K562 (cell line): ENCODE measurements at regions not wholly inside any gene's neighbourhood (a gene's known extent, or its start where the extent isn't known, plus 50 kb on each side); places are given as distances from the start of the nearest gene placed in this dataset.

Experiments used
- ATAC-seq: fragments of 200-7000 bp; cut with Tn5 transposase; 3 replicates; pipeline ENCODE4 v1.9.1; 2020; ENCODE audit warnings: moderate library complexity
- BruUV-seq: library from RNA; stranded (reverse); fragments of 400-500 nt; replicated peaks from 2 replicates; lab custom pipeline; 2021; lab: Mats Ljungman, UMichigan
- CTCF ChIA-PET: fragments of 300-600 bp; formaldehyde crosslinking; extraction: SDS; loops from one replicate; lab custom pipeline; 2021; ENCODE audit warnings: low intra/inter-chr PET ratio; lab: Yijun Ruan, JAX
- POLR2A ChIA-PET: fragments of 300-600, 350-650 bp; sonication (Branson Sonifier 250); formaldehyde crosslinking; extraction: SDS; loops from one replicate; lab custom pipeline; 2021; ENCODE audit warnings: antibody characterized with exemption, inconsistent platforms; lab: Yijun Ruan, JAX
- DNase-seq, 4 experiments: peaks; one replicate each; pipeline versions ENCODE4 v3.0.0 to v3.0.0-alpha.2; 2011 to 2018; ENCODE audit warnings: low spot score in 3 of 4, mixed read lengths in 3 of 4; ENCODE audit errors: extremely low read depth in 1 of 4
- FAIRE-seq: peaks from 2 replicates; lab custom pipeline; 2011; peaks lifted over from hg19 to GRCh38; lab: Jason Lieb, UNC
- H2AFZ ChIP-seq: 2 replicates; pipeline ENCODE4 v1.6.0; 2011; ENCODE audit warnings: low read depth, low read length, control low read depth, inconsistent platforms
- H3K27ac ChIP-seq: fragments of 200-600 bp; 3 replicates; pipeline ENCODE4 v1.8.0; 2011; ENCODE audit warnings: low read depth, mild to moderate bottlenecking, control low read depth, inconsistent platforms, low read length, moderate library complexity, mixed read lengths; ENCODE audit errors: extremely low read depth
- H3K27me3 ChIP-seq, 2 experiments: fragments of 300-600 bp in 1 of 2; 2 replicates in 1 of 2; 3 replicates in 1 of 2; pipeline versions ENCODE4 v1.6.0 to v1.8.0; 2011; ENCODE audit warnings: inconsistent platforms in 2 of 2, low read length in 2 of 2, mild to moderate bottlenecking in 1 of 2, mixed read lengths in 1 of 2, moderate library complexity in 1 of 2; ENCODE audit not compliant: control insufficient read depth in 2 of 2, insufficient read depth in 2 of 2
- H3K36me3 ChIP-seq: fragments of 300-600 bp; 3 replicates; pipeline ENCODE4 v1.8.0; 2011; ENCODE audit warnings: mild to moderate bottlenecking, low read length, inconsistent platforms; ENCODE audit not compliant: control insufficient read depth, insufficient read depth
- H3K4me1 ChIP-seq, 2 experiments: fragments of 200-600 bp in 1 of 2; replicated peaks in 1 of 2; 2 replicates in 1 of 2; 3 replicates in 1 of 2; pipeline versions ENCODE4 v1.5.1 to v1.8.0; 2011; ENCODE audit warnings: inconsistent platforms in 2 of 2, low read length in 2 of 2, mild to moderate bottlenecking in 1 of 2, mixed read lengths in 1 of 2, moderate library complexity in 1 of 2; ENCODE audit not compliant: control insufficient read depth in 2 of 2, insufficient read depth in 2 of 2
- H3K4me2 ChIP-seq: 2 replicates; pipeline ENCODE4 v1.6.1; 2011; ENCODE audit warnings: low read length, control low read depth, inconsistent platforms, mixed read lengths; ENCODE audit not compliant: insufficient read depth
- H3K4me3 ChIP-seq: fragments of 200-600 bp; sonication (generic), shearing (Covaris generic); 2 replicates; pipeline ENCODE4 v1.5.1; 2016; ENCODE audit warnings: control low read depth, inconsistent platforms
- H3K79me2 ChIP-seq: fragments of 200-600 bp; 3 replicates; pipeline ENCODE4 v1.8.0; 2011; ENCODE audit warnings: low read length, inconsistent platforms; ENCODE audit not compliant: control insufficient read depth, insufficient read depth
- H3K9ac ChIP-seq, 2 experiments: 2 replicates each; pipeline versions ENCODE4 v1.6.0 to v1.6.1; 2011; ENCODE audit warnings: low read depth in 2 of 2, low read length in 2 of 2, control low read depth in 1 of 2, inconsistent platforms in 1 of 2, mild to moderate bottlenecking in 1 of 2, mixed read lengths in 1 of 2; ENCODE audit not compliant: insufficient read depth in 1 of 2
- H3K9me1 ChIP-seq: one replicate; pipeline ENCODE4 v1.6.0; 2011; ENCODE audit warnings: inconsistent platforms, mild to moderate bottlenecking, low read length, moderate library complexity; ENCODE audit not compliant: control insufficient read depth, insufficient read depth
- H3K9me3 ChIP-seq: replicated peaks from 2 replicates; pipeline ENCODE4 v1.5.1; 2011; ENCODE audit warnings: low read depth, low read length, inconsistent platforms; ENCODE audit not compliant: control insufficient read depth, insufficient read depth
- H4K20me1 ChIP-seq: replicated peaks from 2 replicates; pipeline ENCODE4 v1.6.1; 2011; ENCODE audit warnings: low read length, inconsistent platforms, mixed read lengths; ENCODE audit not compliant: control insufficient read depth, insufficient read depth
- HMGXB4 ChIP-seq: sonication (generic); formaldehyde crosslinking; IDR thresholded peaks from 2 replicates; pipeline ENCODE4 v1.8.1; 2023; ENCODE audit warnings: mild to moderate bottlenecking, missing genetic modification reagents
- IRF1 ChIP-seq: sonication (generic); formaldehyde crosslinking; IDR thresholded peaks from 2 replicates; pipeline ENCODE4 v1.8.0; 2022; ENCODE audit warnings: missing genetic modification reagents, mild to moderate bottlenecking, borderline replicate concordance
- KAT2B ChIP-seq: IDR thresholded peaks from one replicate; pipeline ENCODE4 v1.6.1; 2012; ENCODE audit warnings: low read depth, mild to moderate bottlenecking, control low read depth, inconsistent platforms, low read length, moderate library complexity
- KDM1A ChIP-seq, 2 experiments: fragments of 450-650 bp; IDR thresholded peaks; 2 replicates each; pipeline ENCODE4 v1.6.1; 2016; ENCODE audit warnings: mild to moderate bottlenecking in 2 of 2
- KLF10 ChIP-seq: fragments of 250-450 bp; sonication (Bioruptor Pico); IDR thresholded peaks from 2 replicates; pipeline ENCODE4 v1.6.1; 2021; ENCODE audit warnings: matching md5 sums
- MYC ChIP-seq, 2 experiments: fragments of 250-450 bp in 1 of 2; sonication (Bioruptor Pico) in 1 of 2; IDR thresholded peaks; 2 replicates each; pipeline versions ENCODE4 v1.5.1 to v1.6.1; 2012 to 2021; ENCODE audit warnings: low read depth in 2 of 2, borderline replicate concordance in 1 of 2, improper control_type of control experiment in 1 of 2, low read length in 1 of 2, mild to moderate bottlenecking in 1 of 2, moderate library complexity in 1 of 2
- SFPQ ChIP-seq: fragments of 200-400 bp; formaldehyde crosslinking; IDR thresholded peaks from 2 replicates; pipeline ENCODE4 v1.6.1; 2017; ENCODE audit warnings: mild to moderate bottlenecking, low read depth, low read length, moderate library complexity
- ZBTB49 ChIP-seq: sonication (generic); formaldehyde crosslinking; IDR thresholded peaks from 2 replicates; pipeline ENCODE4 v1.8.0; 2022; ENCODE audit warnings: missing genetic modification reagents, mild to moderate bottlenecking, borderline replicate concordance
- ZNF431 ChIP-seq: sonication (generic); formaldehyde crosslinking; IDR thresholded peaks from 2 replicates; pipeline ENCODE4 v1.8.0; 2022; ENCODE audit warnings: mild to moderate bottlenecking, missing genetic modification reagents
- WGBS: fragments of 100-300 bp; shearing (Covaris generic); methylation state at CpG from one replicate; pipeline ENCODE4 v1.1.6; 2016; ENCODE audit warnings: low coverage, mixed read lengths; ENCODE audit not compliant: insufficient coverage; ENCODE audit errors: missing lambda C conversion rate; 5-methylcytosine and 5-hydroxymethylcytosine counted together
- in situ Hi-C: fragments of 300-500 bp; cut with MboI; formaldehyde crosslinking; loops from 4 replicates; pipeline ENCODE4 v1.15.0; 2018; ENCODE audit warnings: inconsistent platforms, mixed read lengths
- intact Hi-C: fragments of 100-400 bp; cut with micrococcal nuclease; formaldehyde crosslinking; loops from 2 replicates; pipeline ENCODE4 v1.14.2; 2022

GRCh38 chr7:1325646-1326510, 93.2 kb downstream of the UNCX start:
- no TSS peak for BruUV-seq
- H3K9me3 ChIP-seq, result no peaks in the 10 kb centered on the region
- H3K36me3 ChIP-seq, result no peaks in the 10 kb centered on the region
- peaks cover 40 to 64% of the 10 kb centered on the region in 2 experiments for H3K27me3 ChIP-seq
- no peak overlapping the region for H3K4me2 ChIP-seq
- in situ Hi-C loops (no loop called here), intact Hi-C loops (no loop called here)
- no peak overlapping the region for H3K4me3 ChIP-seq
- H3K9ac ChIP-seq, result no peak overlapping the region; a peak in 1 of 4 replicates
- H3K9me1 ChIP-seq, result no peaks in the 10 kb centered on the region
- 8% methylated on average over 28 of the region's 33 CpGs for WGBS
- H3K27ac ChIP-seq, result no peak overlapping the region
- TF ChIP-seq KAT2B (no peak), SFPQ (no peak), KLF10 (CRISPR knock-in tag) (no peak), ZNF431 (CRISPR knock-in tag) (no peak), IRF1 (no peak), ZBTB49 (CRISPR knock-in tag) (no peak), MYC (IDR thresholded peaks at IDR 0.05; ENCODE audit: low read depth, low read length) (no peak), MYC (CRISPR knock-in tag; IDR thresholded peaks at IDR 0.05; ENCODE audit: borderline replicate concordance, low read depth) (no peak), HMGXB4 (CRISPR knock-in tag) (no peak), KDM1A (IDR thresholded peaks at IDR 0.05) (no peak)
- ChIA-PET CTCF (no interaction called here), POLR2A (no interaction called here)
- ATAC-seq, result no peak
- H3K4me1 ChIP-seq, result peaks cover 0 to 32% of the 10 kb centered on the region in 2 experiments; a peak in 2 of 5 replicates
- H2AFZ ChIP-seq, result no peak overlapping the region
- H4K20me1 ChIP-seq, result no peaks in the 10 kb centered on the region
- no peak for FAIRE-seq
- no peak for DNase-seq
- H3K79me2 ChIP-seq, result no peaks in the 10 kb centered on the region
